Stimulated activated CD8-positive, alpha-beta memory T cell treated with anti-CD3 and anti-CD28 coated beads, Interleukin-12 subunit alpha, Interleukin-12 subunit beta, amount 100 ng/mL, for 1 hour (primary cell): ENCODE measurements at regions not wholly inside any gene's neighbourhood (a gene's known extent, or its start where the extent isn't known, plus 50 kb on each side); places are given as distances from the start of the nearest gene placed in this dataset.

Source experiments
- DNase-seq: peaks from one replicate; pipeline ENCODE4 v3.0.0-alpha.2; 2020; ENCODE audit warnings: low read depth

DNA sequence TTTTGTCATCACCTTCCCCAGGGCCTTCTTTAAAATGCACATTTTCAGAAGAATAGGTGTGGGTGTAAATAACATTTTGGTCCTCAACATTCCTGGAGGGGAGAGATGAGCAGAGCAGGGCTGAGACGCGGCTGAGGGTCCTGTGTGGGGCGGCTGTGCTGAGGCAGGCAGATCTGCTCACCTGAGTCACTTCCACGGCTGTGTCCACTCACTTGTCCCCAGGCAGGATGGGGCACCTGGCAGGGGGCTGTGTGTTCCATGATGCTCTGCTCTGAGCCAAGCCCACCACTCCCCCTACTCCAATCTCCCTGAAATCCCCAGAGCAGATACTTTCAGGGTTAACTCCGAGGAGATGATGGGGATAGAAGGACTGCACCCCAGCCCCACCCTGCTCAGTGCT lies 93.8 kb downstream of the GLRX3 start:
- DNase-seq: no peak

DNA sequence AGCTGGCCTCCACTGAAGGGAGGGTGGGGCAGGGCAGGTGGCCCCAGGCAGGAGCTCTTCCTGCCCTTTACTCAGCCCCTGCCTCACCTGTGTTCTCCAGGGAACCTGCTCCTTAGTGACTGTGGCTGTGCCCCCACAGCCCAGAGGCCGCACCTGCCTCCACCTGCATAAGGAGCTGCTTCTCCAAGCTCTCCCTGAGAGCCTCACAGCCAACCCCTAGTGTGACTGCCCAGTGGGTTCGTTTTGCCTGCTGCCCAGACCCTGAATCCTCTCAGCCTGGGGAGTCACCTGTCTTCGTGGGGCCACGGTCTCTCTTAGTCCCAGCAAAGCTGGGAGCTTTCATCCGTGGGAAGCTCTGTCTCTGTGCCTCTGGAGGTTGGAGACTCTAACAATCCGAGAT lies 94.4 kb downstream of the GLRX3 start:
- no peak for DNase-seq

DNA sequence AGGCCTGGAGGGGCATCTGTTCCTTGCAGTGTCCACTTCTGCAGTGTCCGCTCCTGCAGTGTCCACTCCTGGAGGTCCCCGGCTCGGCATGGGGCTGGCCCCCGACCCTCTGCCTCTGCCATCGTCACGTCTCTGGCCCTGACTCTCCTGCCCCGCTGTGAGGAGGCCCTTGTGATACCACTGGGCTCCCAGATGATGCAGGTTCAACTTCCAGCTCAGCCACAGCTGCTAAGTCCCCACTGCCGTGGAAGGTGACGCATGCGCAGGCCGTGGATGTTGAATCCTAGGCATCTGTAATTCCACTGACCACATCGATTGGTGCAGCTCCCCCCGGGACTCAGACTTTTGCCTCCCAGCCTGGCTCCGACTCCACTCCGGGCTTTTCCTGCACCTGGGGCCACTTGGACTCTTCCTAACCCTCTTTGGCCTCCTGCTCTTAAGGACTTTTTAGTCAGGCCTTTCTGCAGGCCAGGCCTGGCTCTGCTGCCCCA lies 95.1 kb downstream of the GLRX3 start:
- no peak for DNase-seq

DNA sequence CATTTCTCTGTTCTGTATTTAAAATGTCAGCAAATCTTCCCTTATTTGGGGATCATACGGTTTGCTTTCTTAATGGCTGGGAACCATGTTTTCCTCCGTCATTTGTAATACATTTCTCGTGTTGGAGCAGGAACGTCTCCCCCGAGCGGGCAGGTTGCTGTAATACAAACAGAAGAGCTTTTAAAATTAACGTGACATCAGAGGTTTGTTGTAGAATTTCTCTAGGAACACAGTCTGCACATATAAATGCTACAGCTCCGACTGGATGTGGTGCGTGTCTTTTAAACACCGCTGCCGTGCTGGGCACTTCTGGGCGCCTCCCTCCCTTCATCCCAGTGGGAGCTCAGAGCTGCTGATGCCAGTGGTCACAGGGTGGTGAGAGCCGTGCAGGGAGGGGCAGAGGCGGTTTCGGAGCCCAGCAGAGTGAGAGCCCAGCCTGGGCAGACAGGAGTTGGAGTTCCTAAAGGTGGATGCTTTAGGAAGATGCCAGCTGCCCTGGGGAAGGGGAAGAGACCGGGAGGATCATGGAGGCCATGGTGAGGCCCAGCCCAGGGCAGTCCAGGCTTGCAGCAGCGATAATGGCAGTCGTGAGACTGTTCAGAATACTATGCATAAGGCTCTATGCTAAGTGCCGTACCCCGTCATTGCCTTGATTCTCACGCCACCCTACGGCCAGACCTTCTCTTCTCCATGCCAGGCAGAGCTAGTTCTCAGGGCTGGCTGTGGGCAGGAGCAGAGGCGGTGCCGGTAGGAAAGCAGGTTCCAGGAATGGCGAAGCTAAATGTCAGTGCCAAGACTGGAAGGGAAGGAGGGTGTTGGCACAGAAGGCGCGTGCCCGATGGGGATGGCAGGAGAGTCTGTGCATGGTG lies 96.2 kb downstream of the GLRX3 start:
- DNase-seq: no peak

DNA sequence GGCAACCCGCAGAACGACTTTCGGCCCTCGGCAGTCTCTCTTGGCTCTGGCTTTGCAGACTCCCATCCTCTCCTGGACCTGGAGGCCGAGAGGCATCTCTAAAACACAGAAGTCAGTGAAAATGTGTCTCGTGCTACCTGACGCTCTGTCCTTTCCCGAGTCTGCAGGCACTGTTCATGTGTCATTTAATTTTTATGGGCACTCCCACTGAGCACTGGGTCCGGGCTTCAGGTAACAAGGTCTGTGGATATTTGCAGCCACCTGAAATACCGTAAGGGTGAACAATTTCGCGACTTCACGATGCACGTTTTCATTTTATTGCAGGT lies 96.8 kb downstream of the GLRX3 start:
- no peak for DNase-seq

DNA sequence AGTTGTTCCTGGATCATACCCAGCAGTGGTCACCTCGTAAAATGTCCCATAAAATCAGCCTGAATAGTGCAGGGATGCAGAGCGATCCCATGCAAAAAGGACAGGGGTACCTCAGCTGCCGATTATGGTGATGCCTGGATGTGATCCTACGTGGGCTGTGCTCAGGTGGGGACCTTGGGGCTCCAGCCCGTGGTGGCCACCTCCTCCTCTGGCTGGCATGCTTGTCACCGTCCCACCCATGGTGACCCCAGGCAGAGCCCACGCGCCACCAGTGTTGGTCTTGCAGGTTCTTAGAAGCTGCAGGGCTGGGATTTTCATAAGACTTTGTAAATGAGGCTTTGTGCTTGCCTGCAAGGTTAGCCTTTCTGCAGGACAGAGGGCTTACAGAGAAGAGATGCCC lies 97.2 kb downstream of the GLRX3 start:
- DNase-seq: no peak

DNA sequence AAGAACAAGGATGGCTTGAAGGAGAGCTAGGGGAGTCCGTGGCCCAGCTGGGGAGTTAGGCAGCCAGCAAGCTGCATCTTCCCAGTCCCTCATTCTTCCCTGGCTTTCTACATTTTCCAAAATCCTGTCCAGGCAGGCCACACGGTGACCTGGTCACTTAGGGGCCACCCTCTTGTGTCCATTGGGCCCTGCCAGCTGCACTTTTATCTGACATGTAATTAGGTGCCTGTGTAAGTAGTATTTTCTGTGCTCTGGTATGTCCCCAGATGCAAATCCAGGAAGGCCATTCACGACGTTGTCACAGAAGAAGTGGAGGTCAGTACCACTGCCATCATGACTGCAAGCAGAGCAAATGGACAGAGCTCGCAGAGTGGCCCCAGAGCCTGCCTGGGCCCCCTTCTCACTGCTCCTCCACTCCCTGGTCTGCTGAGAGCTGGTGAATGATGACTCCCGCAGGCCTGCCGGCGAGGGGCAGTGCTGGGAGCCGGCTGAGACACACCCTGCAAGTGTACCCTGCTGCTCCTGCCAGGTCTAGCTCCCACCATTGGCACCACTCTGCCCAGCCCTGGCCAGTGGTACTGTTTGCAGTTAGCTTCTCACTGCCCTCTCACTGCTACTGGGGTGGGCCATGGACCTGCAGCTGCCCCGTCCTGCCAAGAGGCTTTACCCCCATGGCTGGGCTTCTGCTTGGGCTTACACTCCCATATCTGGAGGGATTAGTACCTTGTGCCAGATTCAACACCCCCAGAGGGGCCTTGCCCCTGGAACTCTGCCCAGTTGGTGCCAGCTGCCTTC lies 98.2 kb downstream of the GLRX3 start:
- DNase-seq: no peak

DNA sequence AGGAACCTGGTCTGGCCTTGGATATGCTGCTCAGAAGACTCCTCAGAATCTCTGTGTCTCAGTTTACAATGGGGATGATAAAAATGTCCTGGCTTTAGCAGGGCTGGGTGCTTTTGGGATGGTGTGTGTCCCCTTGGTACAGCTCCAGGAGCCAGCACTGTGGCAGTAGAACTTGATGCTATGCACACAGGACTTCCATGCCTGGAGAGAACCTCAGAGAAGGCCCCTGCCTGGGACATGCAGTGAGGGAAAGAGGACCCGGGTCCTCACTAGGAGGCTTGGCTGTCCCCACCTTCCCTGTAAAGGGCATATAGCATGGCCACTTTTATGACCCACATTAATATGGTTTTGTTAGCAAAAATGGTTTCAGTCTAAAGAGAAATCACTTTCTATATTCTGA lies 100.5 kb downstream of the GLRX3 start:
- no peak for DNase-seq

DNA sequence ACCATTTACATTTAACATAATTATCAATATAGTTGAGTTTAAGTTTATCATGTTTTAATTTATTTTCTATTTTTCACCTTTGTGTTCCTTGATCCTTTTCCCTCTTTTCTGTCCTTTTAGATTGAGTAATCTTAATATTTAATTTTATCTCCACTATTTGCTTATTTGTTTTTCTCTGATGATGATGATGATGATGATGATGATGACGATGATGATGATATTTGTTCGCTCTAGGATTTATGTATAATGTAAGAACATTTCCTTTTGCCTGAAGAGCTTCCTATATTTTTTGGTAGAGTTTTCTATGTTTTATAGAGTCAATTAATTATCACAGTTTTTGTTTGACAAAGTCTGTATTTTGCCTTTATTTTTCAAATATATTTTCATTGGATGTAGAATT lies 104.2 kb downstream of the GLRX3 start:
- no peak for DNase-seq

DNA sequence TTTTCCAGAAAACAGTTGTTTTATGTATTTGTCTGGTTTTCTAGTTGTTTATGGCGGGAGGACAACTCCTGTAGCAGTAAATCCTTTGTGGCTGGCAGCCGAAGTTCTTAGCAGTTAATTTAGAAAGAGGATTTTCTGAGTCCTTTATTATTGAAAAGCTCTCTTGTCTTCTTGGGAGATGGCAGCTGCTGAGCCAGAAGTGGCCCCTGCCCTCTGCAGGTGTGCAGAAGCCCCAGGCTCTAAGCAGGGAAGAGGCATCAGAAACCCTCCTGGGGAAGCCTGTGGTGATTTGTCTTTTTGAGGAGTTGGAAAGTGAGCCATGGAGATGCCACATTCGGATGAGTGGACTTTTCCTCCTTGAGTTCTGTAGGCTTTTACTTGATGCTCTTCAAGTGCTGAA lies 106.3 kb downstream of the GLRX3 start:
- no peak for DNase-seq

DNA sequence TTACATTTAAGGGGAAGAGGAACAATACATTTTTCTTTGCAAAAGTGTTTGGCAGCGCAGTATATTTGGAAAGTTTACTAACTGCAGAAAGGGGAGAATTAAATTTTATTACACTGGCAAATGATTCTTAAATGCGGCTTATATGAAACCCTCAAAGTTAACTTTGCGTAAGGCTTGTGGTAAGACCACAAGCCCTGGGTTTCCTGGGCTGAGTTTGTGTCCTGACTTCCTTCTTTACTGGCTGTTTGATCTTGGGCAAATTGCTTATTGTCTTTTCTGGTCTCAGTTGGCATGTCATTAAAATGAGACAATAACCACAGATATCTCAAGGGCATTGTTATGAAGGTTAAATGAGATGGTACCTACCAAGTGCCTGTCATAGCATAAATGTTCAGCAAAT lies 106.8 kb downstream of the GLRX3 start:
- DNase-seq: no peak

DNA sequence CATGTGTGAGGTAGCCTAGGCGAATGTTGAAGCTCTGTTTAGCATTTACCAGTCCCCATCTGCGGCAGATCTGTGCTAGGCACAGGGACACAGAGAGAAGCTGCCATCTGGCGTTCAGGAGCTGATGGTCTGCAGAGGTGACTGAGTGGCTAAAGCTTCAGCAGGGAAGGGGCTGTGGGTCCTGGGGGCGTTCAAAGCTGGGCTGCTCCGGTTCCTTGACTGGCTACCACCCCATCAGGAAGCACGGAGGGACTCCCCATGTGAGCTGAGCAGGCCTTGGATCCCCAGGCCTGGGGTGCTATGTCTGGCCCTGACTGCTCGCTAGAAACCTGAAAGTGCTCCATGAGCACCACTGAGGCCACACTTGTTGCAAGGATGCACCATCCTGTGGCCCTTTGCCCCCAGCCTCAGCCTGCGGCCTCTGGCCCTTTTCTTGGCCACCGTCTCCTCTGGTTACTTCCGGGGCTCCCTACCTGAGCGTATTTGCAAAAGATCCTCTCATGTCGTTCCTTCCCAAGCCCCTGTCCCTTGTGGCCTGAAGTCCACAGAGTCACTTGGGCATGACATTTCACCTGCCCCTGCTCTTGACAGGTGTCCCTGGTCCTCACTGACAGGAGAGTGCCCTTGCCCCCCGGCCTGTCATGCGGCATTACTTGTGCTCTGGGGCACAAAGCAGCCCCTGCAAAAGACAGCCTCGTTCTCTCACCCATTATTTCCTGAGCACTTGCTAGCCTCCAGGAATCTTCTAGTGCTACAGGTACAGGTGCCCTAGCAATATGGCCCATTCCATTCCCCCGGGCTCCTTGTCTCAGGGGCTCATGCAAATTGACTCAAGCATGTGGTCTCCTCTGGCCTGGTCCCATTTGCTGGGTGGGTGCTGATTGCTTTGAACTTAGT lies 108.1 kb downstream of the GLRX3 start:
- no peak for DNase-seq

DNA sequence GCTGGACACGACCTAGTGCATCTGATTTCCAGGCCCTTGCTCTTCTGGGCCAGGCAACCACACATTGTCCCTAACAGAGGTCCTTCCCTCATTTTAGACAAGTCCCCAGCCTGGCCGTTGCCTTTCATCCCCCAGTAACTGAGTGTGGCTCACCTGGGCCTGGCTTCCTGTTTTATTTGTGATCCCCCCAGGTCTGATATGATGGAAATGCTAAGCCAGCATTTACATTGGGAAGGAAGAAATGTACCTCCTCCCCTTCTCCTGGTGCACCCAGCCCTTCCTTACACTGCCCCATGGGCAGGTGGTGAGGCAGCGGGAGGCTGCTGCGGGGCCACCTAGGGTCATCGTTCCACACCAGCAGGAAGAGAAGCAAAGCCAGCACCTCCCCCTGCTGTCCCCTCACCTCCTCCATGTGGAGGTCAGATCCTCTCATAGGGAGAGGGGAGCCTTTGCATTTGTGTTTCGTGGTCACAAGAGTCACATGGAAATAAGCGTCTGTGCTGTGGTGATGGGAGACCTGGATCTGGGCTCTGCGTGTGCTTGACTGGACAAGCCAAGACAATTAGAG lies 108.8 kb downstream of the GLRX3 start:
- no peak for DNase-seq

DNA sequence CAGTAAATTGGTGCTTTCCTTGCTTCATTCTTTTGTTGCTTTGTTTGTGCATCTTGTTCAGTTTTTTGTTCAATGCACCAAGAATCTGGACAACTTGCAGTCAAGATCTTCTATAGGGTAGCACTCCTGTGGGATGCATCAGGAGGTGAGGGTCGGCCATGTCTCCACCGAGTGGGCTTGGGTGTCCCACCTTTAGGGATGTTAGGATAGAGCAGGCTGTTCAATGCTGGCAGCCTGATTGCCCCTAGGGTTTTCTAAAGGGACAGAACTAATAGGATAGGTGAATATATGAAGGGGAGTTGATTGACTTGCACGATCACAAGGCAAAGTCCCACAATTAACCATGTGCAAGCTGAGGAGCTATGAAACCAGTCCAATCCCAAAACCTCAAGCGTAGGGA lies 109.9 kb downstream of the GLRX3 start:
- DNase-seq: no peak

DNA sequence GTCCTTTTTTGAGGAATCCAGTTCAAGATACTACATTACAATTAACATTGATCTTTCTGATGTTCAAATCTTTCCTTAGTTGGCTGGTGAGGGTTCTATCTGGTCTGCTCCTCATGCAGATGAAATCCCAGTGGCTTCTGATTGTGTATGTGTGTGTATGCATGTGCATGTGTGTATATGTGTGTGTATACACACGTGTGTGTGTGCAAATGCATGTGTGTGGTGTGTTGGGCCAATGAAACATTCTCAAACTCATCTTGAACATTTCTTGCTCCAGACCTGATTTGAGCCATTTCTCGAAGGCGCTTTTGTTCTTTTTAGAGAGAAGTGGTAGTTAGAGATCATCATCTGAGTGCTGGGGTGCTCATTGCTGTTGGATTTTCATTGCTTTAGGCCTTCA lies 113.9 kb downstream of the GLRX3 start:
- no peak for DNase-seq

DNA sequence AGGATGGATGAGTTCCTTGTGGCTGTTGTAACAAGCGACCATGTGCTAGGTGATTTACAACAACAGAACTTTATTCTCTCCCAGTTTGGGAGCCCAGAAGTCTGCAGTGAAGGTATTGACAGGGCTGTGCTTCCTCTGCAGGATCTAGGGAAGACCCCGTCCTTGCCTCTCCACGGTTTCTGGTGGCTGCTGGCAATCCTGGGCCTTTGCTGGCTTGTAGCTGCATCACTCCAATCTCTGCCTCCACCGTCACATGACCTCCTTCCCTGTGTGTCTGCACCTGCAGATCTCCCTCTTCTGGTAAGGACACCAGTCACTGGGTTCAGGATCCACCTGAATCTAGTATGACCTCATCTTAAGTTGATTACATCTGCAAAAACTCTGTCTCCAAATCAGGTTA lies 115.6 kb downstream of the GLRX3 start:
- DNase-seq: no peak

DNA sequence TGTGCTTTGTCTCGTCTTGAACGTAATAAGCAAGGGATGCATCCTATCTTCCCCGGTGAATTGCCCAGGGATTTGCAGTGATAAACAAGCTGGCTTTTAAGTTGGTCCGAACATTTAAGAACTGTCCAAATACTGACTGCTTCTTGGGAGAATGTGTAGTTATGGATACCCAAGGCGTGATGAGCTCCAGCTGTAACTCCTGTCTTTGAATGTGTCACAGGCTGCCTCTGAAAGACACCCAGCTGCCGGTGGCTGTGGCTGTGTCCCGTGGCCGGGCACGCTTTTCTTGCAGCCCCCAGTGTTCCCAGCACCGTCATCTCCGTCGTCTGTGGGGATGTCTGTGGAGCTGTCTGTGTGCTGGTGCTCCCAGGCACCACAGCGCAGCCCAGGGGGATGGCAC lies 118.1 kb downstream of the GLRX3 start:
- DNase-seq: no peak

DNA sequence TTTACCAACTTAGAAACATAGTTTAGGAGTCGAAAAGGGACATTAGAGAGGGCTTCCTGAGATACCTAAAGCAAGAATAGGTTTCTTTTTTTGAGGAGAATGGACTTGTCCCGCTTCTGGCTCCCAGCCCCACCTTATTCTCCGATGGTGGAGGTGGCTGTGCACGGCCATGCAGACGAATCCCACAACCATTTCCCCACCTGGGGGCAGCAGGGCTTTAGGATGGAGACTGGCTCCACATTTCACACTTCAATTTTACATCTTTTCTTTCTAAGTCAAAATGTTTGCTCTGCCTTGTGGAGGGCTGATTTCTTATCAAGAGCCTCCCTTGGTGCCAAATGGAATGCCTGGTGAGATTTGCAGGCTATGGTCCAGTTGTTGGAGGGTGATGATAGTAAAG lies 118.5 kb downstream of the GLRX3 start:
- no peak for DNase-seq

DNA sequence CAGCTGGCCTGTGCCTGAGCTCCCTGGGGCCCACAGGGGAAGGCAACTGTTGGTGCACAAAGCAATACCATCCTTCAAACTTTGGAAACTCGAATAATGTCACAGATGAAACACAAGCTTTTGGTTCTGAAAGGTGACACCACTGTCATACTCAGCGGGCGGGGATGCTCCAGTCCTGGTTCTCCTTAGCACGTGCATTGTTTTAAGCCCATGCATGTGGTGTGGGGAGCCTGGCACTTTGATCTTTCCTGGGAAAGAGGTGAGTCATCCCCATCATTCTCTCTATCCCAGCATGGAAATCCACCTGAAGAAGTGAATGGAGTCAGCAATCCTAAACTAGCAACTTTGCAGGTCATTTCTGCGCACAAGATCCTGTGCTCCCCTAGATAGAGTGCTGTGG lies 119.6 kb downstream of the GLRX3 start:
- DNase-seq: no peak

DNA sequence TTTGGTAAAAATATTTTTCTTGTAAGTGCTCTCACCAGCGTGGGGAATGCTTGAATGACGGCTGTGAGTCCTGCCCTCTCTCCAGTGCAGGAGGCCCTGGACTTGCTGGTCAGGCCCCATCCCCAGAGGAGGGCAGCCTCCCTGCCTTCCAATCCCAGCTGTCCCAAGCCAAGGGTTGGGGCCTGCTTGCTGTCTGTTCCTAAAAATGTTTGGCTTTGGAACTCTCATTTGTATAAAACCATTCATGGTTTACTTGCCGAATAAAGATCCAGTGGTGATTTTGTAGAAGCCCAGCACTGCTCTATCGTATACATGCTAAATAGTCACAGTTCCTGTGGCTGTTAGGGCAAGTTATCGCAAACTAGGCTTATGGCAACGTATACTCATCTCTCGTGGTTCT lies 121.7 kb downstream of the GLRX3 start:
- DNase-seq: no peak

DNA sequence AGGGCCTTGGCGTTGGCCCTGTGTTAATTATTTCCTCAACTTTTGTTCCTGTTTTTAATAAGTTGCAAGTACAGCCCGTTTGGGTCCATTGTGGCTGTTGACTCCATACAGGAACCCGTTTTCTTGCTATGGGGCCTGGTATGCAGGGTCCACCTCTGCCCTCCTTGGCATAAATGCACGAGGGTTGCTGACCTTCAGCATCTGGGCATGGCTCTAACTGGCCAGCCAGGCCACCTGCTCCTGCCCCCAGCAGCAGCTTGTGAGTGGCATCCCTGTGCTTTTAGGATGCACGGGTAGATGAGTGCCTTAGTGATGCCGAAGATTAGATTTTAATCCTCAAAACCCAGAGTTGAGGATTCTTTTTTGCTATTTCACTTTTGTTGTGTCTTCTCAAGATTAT lies 123.2 kb downstream of the GLRX3 start:
- DNase-seq: no peak

DNA sequence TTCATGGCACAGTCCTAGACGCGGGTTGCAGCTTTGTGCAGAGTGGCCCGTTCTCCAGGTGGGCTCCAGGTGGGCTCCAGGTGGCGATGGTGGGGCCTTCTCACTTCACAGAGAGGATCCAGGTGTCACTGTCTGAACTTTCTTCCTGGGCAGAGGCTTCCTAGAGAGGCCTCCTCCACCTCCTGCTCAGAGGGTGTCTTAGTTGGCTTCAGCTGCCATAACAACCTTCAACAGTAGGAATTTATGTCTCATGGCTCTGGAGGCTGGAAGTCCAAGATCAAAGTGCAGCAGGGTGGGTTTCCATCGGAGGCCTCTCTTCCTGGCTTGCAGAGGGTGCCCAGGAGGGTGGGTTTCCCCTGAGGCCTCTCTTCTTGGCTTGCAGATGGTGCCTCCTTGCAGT lies 125.1 kb downstream of the GLRX3 start:
- DNase-seq: no peak
